ENCODE measurements at regions not wholly inside any gene's neighbourhood (a gene's known extent, or its start where the extent isn't known, plus 50 kb on each side); places are given as distances from the start of the nearest gene placed in this dataset.

- no peak for DNase-seq (ENCODE audit: low spot score)
Measured at GRCh38 chr9:91071184-91071990, 269.8 kb downstream of the SYK start.

GRCh38 chr9:91073049-91073810 is 271.6 kb downstream of the SYK start:
- no peak for DNase-seq (ENCODE audit: low spot score)

GRCh38 chr9:91073811-91074771 is 272.5 kb downstream of the SYK start:
- DNase-seq (ENCODE audit: low spot score), result no peak

- no peak for DNase-seq (ENCODE audit: low spot score)
Measured at GRCh38 chr9:91074866-91075265, 273.2 kb downstream of the SYK start.

- no peak for DNase-seq (ENCODE audit: low spot score)
Measured at GRCh38 chr9:91075279-91075678, 273.7 kb downstream of the SYK start.

- no peak for DNase-seq (ENCODE audit: low spot score)
Measured at GRCh38 chr9:91077624-91078368, 276.2 kb downstream of the SYK start.

- DNase-seq (ENCODE audit: low spot score), result no peak
Measured at GRCh38 chr9:91078369-91078695, 276.7 kb downstream of the SYK start.

GRCh38 chr9:91082731-91083130 is 279.0 kb downstream of the AUH start:
- DNase-seq (ENCODE audit: low spot score), result no peak

- no peak for DNase-seq (ENCODE audit: low spot score)
Measured at GRCh38 chr9:91084896-91085516, 276.7 kb downstream of the AUH start.

- DNase-seq (ENCODE audit: low spot score), result no peak
Measured at GRCh38 chr9:91085517-91086291, 276.0 kb downstream of the AUH start.

- no peak for DNase-seq (ENCODE audit: low spot score)
Measured at GRCh38 chr9:91086657-91087461, 274.9 kb downstream of the AUH start.

GRCh38 chr9:91087462-91087759 is 274.3 kb downstream of the AUH start:
- no peak for DNase-seq (ENCODE audit: low spot score)

- DNase-seq (ENCODE audit: low spot score), result no peak
Measured at GRCh38 chr9:91089405-91090129, 272.2 kb downstream of the AUH start.

GRCh38 chr9:91090130-91090410 is 271.6 kb downstream of the AUH start:
- no peak for DNase-seq (ENCODE audit: low spot score)

- no peak for DNase-seq (ENCODE audit: low spot score)
Measured at GRCh38 chr9:91092214-91092613, 269.5 kb downstream of the AUH start.

- no peak for DNase-seq (ENCODE audit: low spot score)
Measured at GRCh38 chr9:91094324-91095088, 267.2 kb downstream of the AUH start.

- no peak for DNase-seq (ENCODE audit: low spot score)
Measured at GRCh38 chr9:91098203-91098850, 263.4 kb downstream of the AUH start.

- DNase-seq (ENCODE audit: low spot score), result no peak
Measured at GRCh38 chr9:91099436-91099835, 262.3 kb downstream of the AUH start.
